ENCODE measurements at regions not wholly inside any gene's neighbourhood (a gene's known extent, or its start where the extent isn't known, plus 50 kb on each side); places are given as distances from the start of the nearest gene placed in this dataset.

- in situ Hi-C loops (cut with HindIII; ENCODE audit: low pct_unique_long_range_greater_than_20kb, low sequenced_read_pairs), result loop anchor here (25.0 kb wide), 1 partner anchor 628 kb away; no protein-coding TSS in a partner anchor
- no peak for DNase-seq (ENCODE audit: low read depth, low spot score)
Observed at GRCh38 chr2:44859337-44859736, 82.2 kb upstream of the SIX3 start.

GRCh38 chr2:44866152-44866551 is 75.3 kb upstream of the SIX3 start:
- in situ Hi-C loops (cut with HindIII; ENCODE audit: low pct_unique_long_range_greater_than_20kb, low sequenced_read_pairs), result loop anchor here (25.0 kb wide), 1 partner anchor 621 kb away; no protein-coding TSS in a partner anchor
- DNase-seq (ENCODE audit: low read depth, low spot score), result no peak

GRCh38 chr2:44869761-44870160 is 71.7 kb upstream of the SIX3 start:
- no peak for DNase-seq (ENCODE audit: low read depth, low spot score)
- in situ Hi-C loops (cut with HindIII; ENCODE audit: low pct_unique_long_range_greater_than_20kb, low sequenced_read_pairs), result loop anchor here (25.0 kb wide), 1 partner anchor 618 kb away; no protein-coding TSS in a partner anchor

GRCh38 chr2:44877417-44877816 is 64.1 kb upstream of the SIX3 start:
- in situ Hi-C loops (cut with HindIII; ENCODE audit: low pct_unique_long_range_greater_than_20kb, low sequenced_read_pairs), result no loop called here
- DNase-seq (ENCODE audit: low read depth, low spot score), result no peak

GRCh38 chr2:44879269-44880124 is 62.0 kb upstream of the SIX3 start:
- in situ Hi-C loops (cut with HindIII; ENCODE audit: low pct_unique_long_range_greater_than_20kb, low sequenced_read_pairs), result no loop called here
- no peak for DNase-seq (ENCODE audit: low read depth, low spot score)

DNA sequence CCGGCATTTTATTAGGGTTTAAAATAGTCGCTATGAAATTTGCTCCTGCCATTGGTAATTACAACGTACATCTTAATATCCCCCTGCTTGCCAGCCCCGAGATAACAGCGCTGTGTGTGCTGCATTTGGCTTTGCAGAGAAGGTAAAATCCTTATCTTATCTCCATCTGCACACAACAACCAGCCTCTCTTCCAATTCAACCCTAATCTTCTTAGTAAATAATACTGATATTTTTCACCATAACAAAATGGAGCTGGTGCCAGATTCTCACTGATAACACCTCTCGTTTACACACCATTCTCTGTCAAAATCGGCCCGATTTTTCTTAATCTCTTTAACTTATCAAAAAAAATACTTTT is 61.4 kb upstream of the SIX3 start:
- in situ Hi-C loops (cut with HindIII; ENCODE audit: low pct_unique_long_range_greater_than_20kb, low sequenced_read_pairs), result no loop called here
- no peak for DNase-seq (ENCODE audit: low read depth, low spot score)

DNA sequence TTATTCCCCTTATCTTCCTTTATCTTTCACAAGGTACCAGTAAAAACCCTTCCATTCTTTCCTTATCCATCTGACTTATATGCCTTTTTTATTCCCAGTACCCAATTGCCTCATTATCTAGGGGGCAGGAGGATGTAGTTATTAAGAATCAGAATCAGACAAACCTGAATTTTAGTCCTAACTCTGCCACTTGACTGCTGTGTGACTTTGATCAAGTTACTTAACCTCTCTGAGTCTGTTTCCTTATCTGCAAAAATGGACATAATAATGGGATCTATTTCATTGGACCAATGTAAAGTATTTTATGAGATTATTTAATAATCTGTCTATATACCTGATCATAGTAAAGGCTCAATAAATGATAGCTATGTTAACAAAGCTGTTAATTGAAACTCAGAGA is 59.6 kb upstream of the SIX3 start:
- in situ Hi-C loops (cut with HindIII; ENCODE audit: low pct_unique_long_range_greater_than_20kb, low sequenced_read_pairs), result no loop called here
- DNase-seq (ENCODE audit: low read depth, low spot score), result no peak

GRCh38 chr2:44883356-44883755 is 58.1 kb upstream of the SIX3 start:
- in situ Hi-C loops (cut with HindIII; ENCODE audit: low pct_unique_long_range_greater_than_20kb, low sequenced_read_pairs), result no loop called here
- DNase-seq (ENCODE audit: low read depth, low spot score), result no peak

- in situ Hi-C loops (cut with HindIII; ENCODE audit: low pct_unique_long_range_greater_than_20kb, low sequenced_read_pairs), result no loop called here
- no peak for DNase-seq (ENCODE audit: low read depth, low spot score)
Observed at GRCh38 chr2:44884231-44884630, 57.3 kb upstream of the SIX3 start.

GRCh38 chr2:44884677-44885076 is 56.8 kb upstream of the SIX3 start:
- in situ Hi-C loops (cut with HindIII; ENCODE audit: low pct_unique_long_range_greater_than_20kb, low sequenced_read_pairs), result no loop called here
- no peak for DNase-seq (ENCODE audit: low read depth, low spot score)

GRCh38 chr2:44886414-44886813 is 55.1 kb upstream of the SIX3 start:
- in situ Hi-C loops (cut with HindIII; ENCODE audit: low pct_unique_long_range_greater_than_20kb, low sequenced_read_pairs), result no loop called here
- no peak for DNase-seq (ENCODE audit: low read depth, low spot score)

DNA sequence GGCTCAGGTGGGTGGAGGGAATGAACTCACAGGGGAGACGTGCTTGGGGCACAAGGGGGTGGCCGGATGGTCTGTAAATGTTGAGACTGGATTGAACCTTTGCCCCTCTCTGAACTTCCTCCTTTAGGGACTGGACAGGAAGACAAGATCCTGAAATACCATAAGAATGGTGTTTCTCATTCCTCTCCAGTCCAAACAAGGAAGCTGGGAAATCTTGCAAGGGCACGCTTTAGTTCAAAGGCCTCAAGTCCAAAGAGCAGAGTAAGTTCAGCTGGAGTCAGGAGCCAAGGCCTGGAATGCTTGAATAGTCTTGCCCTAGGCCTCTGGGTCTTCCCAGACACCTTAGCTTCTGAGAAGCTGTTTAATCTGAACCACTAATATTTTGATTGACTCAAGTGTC is 52.4 kb upstream of the SIX3 start:
- no peak for DNase-seq (ENCODE audit: low read depth, low spot score)
- in situ Hi-C loops (cut with HindIII; ENCODE audit: low pct_unique_long_range_greater_than_20kb, low sequenced_read_pairs), result no loop called here

All from SK-MEL-5 (cell line).